ENCODE measurements at regions not wholly inside any gene's neighbourhood (a gene's known extent, or its start where the extent isn't known, plus 50 kb on each side); places are given as distances from the start of the nearest gene placed in this dataset.

GRCh38 chr3:1551741-1552140 is 458.9 kb downstream of the CNTN6 start:
- no peak for ATAC-seq
- TF ChIP-seq PPARA (CRISPR knock-in tag; IDR thresholded peaks at IDR 0.05; ENCODE audit: borderline replicate concordance) (no peak), ZFP3 (CRISPR knock-in tag; IDR thresholded peaks at IDR 0.05) (no peak), TCF4 (CRISPR knock-in tag; IDR thresholded peaks at IDR 0.05; ENCODE audit: borderline replicate concordance) (no peak), RARB (CRISPR knock-in tag; IDR thresholded peaks at IDR 0.05) (no peak), BACH2 (CRISPR knock-in tag; IDR thresholded peaks at IDR 0.05; ENCODE audit: borderline replicate concordance) (no peak)

DNA sequence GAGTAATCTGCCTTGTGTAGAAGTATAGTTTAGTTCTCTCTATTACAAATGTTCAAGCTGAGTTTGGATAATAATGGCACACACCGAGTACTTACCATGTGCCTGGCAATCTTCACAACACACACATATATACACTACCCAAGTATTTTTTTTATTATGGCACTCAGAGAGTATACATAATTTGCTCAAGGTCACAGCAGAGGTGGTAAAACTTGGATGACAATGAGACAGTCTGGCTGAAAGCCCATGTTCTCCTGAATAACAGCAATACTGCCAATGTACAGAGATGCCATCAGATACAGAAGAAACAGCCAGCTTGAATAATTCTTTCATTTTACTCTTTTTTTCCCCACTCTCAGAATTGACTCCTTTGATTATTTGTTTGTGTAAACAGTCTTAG is 460.0 kb downstream of the CNTN6 start:
- TF ChIP-seq ZFP3 (CRISPR knock-in tag; IDR thresholded peaks at IDR 0.05) (no peak), SNAI2 (CRISPR knock-in tag; IDR thresholded peaks at IDR 0.05) (no peak), RARB (CRISPR knock-in tag; IDR thresholded peaks at IDR 0.05) (no peak), ZNF565 (CRISPR knock-in tag; conservative IDR thresholded peaks at IDR 0.05; ENCODE audit: low read depth) (no peak), PPARA (CRISPR knock-in tag; IDR thresholded peaks at IDR 0.05; ENCODE audit: borderline replicate concordance) (no peak)
- TF ChIP-seq, protein P1, sequence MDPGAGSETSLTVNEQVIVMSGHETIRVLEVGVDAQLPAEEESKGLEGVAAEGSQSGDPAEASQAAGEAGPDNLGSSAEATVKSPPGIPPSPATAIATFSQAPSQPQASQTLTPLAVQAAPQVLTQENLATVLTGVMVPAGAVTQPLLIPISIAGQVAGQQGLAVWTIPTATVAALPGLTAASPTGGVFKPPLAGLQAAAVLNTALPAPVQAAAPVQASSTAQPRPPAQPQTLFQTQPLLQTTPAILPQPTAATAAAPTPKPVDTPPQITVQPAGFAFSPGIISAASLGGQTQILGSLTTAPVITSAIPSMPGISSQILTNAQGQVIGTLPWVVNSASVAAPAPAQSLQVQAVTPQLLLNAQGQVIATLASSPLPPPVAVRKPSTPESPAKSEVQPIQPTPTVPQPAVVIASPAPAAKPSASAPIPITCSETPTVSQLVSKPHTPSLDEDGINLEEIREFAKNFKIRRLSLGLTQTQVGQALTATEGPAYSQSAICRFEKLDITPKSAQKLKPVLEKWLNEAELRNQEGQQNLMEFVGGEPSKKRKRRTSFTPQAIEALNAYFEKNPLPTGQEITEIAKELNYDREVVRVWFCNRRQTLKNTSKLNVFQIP (CRISPR knock-in tag; IDR thresholded peaks at IDR 0.05; ENCODE audit: borderline replicate concordance, low read depth): no peak
- no peak for ATAC-seq

- no peak for TF ChIP-seq ESRRG (CRISPR knock-in tag; IDR thresholded peaks at IDR 0.05)
- TF ChIP-seq ARNTL (CRISPR knock-in tag; IDR thresholded peaks at IDR 0.05; ENCODE audit: borderline replicate concordance, low read depth): no peak
- TF ChIP-seq ZNF565 (CRISPR knock-in tag; conservative IDR thresholded peaks at IDR 0.05; ENCODE audit: low read depth): no peak
- TF ChIP-seq ISL1 (CRISPR knock-in tag; IDR thresholded peaks at IDR 0.05): no peak
- TF ChIP-seq CSRNP3 (CRISPR knock-in tag; IDR thresholded peaks at IDR 0.05): no peak
- no peak for TF ChIP-seq ZNF8 (CRISPR knock-in tag; IDR thresholded peaks at IDR 0.05)
- no peak for TF ChIP-seq PPARA (CRISPR knock-in tag; IDR thresholded peaks at IDR 0.05; ENCODE audit: borderline replicate concordance)
- TF ChIP-seq CSDC2 (CRISPR knock-in tag; IDR thresholded peaks at IDR 0.05): no peak
- no peak for TF ChIP-seq BACH2 (CRISPR knock-in tag; IDR thresholded peaks at IDR 0.05; ENCODE audit: borderline replicate concordance)
- TF ChIP-seq, protein P2, sequence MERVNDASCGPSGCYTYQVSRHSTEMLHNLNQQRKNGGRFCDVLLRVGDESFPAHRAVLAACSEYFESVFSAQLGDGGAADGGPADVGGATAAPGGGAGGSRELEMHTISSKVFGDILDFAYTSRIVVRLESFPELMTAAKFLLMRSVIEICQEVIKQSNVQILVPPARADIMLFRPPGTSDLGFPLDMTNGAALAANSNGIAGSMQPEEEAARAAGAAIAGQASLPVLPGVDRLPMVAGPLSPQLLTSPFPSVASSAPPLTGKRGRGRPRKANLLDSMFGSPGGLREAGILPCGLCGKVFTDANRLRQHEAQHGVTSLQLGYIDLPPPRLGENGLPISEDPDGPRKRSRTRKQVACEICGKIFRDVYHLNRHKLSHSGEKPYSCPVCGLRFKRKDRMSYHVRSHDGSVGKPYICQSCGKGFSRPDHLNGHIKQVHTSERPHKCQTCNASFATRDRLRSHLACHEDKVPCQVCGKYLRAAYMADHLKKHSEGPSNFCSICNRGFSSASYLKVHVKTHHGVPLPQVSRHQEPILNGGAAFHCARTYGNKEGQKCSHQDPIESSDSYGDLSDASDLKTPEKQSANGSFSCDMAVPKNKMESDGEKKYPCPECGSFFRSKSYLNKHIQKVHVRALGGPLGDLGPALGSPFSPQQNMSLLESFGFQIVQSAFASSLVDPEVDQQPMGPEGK (CRISPR knock-in tag; IDR thresholded peaks at IDR 0.05; ENCODE audit: borderline replicate concordance): no peak
- TF ChIP-seq CREB5 (CRISPR knock-in tag; IDR thresholded peaks at IDR 0.05; ENCODE audit: low read depth): no peak
- no peak for TF ChIP-seq RARB (CRISPR knock-in tag; IDR thresholded peaks at IDR 0.05)
- no peak for TF ChIP-seq TCF4 (CRISPR knock-in tag; IDR thresholded peaks at IDR 0.05; ENCODE audit: borderline replicate concordance)
- TF ChIP-seq TOX (CRISPR knock-in tag; IDR thresholded peaks at IDR 0.05; ENCODE audit: borderline replicate concordance): no peak
- no peak for ATAC-seq
These were observed 468.6 kb downstream of the CNTN6 start for GRCh38 chr3:1561427-1561826.

- ATAC-seq: no peak
- TF ChIP-seq TOX (CRISPR knock-in tag; IDR thresholded peaks at IDR 0.05; ENCODE audit: borderline replicate concordance) (no peak), OSR1 (CRISPR knock-in tag; IDR thresholded peaks at IDR 0.05) (no peak), CSRNP3 (CRISPR knock-in tag; IDR thresholded peaks at IDR 0.05) (no peak), ISL1 (CRISPR knock-in tag; IDR thresholded peaks at IDR 0.05) (no peak), ZNF565 (CRISPR knock-in tag; conservative IDR thresholded peaks at IDR 0.05; ENCODE audit: low read depth) (no peak), BACH2 (CRISPR knock-in tag; IDR thresholded peaks at IDR 0.05; ENCODE audit: borderline replicate concordance) (no peak), ZNF70 (CRISPR knock-in tag; IDR thresholded peaks at IDR 0.05) (no peak), SNAI2 (CRISPR knock-in tag; IDR thresholded peaks at IDR 0.05) (no peak), ARNTL (CRISPR knock-in tag; IDR thresholded peaks at IDR 0.05; ENCODE audit: borderline replicate concordance, low read depth) (no peak)
- TF ChIP-seq, protein P2 (CRISPR knock-in tag; IDR thresholded peaks at IDR 0.05; ENCODE audit: borderline replicate concordance): no peak
- TF ChIP-seq, protein P1 (CRISPR knock-in tag; IDR thresholded peaks at IDR 0.05; ENCODE audit: borderline replicate concordance, low read depth): no peak
These were observed 478.9 kb downstream of the CNTN6 start for GRCh38 chr3:1571736-1572135.

Measured in SK-N-SH treated with all-trans-retinoic acid at 6 μM for 48 hours (cell line).